Bronchial epithelial cell (primary cell): ENCODE measurements at regions not wholly inside any gene's neighbourhood (a gene's known extent, or its start where the extent isn't known, plus 50 kb on each side); places are given as distances from the start of the nearest gene placed in this dataset.
"Not testable (repeated sequence)": the region's sequence is repeated elsewhere in the genome, so short reads cannot be mapped to it uniquely, and the experiment has no call there.

Experiments used
- DNase-seq: peaks from one replicate; pipeline ENCODE4 v3.0.0-alpha.2; 2010; ENCODE audit warnings: low read depth
- FAIRE-seq: peaks from 2 replicates; lab custom pipeline; 2011; peaks lifted over from hg19 to GRCh38; lab: Jason Lieb, UNC
- H3K27me3 ChIP-seq: 2 replicates; pipeline ENCODE4 v1.5.1; 2011; ENCODE audit warnings: low read length; ENCODE audit not compliant: control insufficient read depth, insufficient read depth
- H3K36me3 ChIP-seq: 2 replicates; pipeline ENCODE4 v1.5.1; 2011; ENCODE audit warnings: low read length; ENCODE audit not compliant: control insufficient read depth, insufficient read depth
- H3K4me3 ChIP-seq: 2 replicates; pipeline ENCODE4 v1.5.1; 2011; ENCODE audit warnings: mild to moderate bottlenecking, low read depth, low read length, control low read depth
- TF ChIP-seq, protein P1 (sequence below): IDR thresholded peaks from 2 replicates; pipeline ENCODE4 v1.5.1; 2011; ENCODE audit warnings: mild to moderate bottlenecking, moderate library complexity, low read length, control low read depth, inconsistent platforms; ENCODE audit not compliant: insufficient read depth, severe bottlenecking

DNA sequence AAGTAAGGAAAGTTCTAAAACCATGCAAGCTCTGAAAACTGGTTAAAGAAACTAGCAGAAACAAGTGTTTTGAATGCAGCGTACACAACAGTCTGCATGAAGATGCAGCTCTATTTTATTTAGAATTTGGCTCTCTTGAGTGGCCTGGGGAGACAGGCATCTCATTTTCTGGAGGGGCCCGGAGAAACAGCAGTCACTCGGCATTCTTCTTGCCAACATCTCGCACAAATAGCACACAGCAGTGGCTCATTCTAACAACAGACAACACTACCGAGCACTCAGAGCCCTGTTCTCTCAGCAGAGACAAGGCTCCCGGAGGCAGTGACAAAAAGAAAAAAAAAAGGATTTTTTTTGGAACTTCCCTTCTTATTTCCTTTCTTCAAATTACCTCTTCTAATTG is 108.5 kb upstream of the STMND1 start:
- peaks cover 3% of the 10 kb centered on the region for H3K27me3 ChIP-seq
- no peak for FAIRE-seq
- no peaks in the 10 kb centered on the region for H3K36me3 ChIP-seq
- no peak overlapping the region for H3K4me3 ChIP-seq
- DNase-seq: no peak
- TF ChIP-seq, protein P1, sequence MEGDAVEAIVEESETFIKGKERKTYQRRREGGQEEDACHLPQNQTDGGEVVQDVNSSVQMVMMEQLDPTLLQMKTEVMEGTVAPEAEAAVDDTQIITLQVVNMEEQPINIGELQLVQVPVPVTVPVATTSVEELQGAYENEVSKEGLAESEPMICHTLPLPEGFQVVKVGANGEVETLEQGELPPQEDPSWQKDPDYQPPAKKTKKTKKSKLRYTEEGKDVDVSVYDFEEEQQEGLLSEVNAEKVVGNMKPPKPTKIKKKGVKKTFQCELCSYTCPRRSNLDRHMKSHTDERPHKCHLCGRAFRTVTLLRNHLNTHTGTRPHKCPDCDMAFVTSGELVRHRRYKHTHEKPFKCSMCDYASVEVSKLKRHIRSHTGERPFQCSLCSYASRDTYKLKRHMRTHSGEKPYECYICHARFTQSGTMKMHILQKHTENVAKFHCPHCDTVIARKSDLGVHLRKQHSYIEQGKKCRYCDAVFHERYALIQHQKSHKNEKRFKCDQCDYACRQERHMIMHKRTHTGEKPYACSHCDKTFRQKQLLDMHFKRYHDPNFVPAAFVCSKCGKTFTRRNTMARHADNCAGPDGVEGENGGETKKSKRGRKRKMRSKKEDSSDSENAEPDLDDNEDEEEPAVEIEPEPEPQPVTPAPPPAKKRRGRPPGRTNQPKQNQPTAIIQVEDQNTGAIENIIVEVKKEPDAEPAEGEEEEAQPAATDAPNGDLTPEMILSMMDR: no peak

DNA sequence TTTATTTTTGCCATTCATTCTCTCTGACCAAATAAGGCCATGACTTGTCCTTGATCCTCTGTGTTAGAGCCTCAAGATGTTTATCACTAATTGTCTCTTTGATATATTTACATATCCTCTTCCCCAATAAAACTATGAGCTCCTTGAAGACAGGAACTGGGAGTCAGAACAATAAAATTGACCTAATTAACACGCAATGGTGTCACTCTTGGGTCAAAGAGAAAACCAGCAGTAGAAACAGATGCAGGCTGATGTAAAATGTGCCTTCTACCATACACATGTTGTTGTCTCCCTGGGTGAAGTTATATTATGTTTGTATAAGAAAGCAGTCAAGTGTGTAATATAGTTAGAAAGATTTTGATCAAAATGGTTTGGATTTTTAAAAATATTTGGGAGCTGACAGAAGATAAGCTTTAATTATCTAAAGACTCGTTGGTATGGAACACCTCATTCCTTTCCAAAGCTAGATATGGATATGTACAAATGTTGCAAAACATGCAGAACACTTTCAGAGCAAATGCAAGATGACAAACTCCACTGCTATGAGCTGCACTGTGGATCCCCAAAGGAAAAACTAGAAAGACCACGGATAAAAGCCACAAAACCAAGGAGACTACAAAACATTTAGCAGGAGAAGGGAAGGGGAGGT is 109.7 kb upstream of the STMND1 start:
- FAIRE-seq: no peak
- H3K4me3 ChIP-seq: no peak overlapping the region
- TF ChIP-seq, protein P1: no peak
- no peaks in the 10 kb centered on the region for H3K36me3 ChIP-seq
- H3K27me3 ChIP-seq: peaks cover 1% of the 10 kb centered on the region
- DNase-seq: no peak

DNA sequence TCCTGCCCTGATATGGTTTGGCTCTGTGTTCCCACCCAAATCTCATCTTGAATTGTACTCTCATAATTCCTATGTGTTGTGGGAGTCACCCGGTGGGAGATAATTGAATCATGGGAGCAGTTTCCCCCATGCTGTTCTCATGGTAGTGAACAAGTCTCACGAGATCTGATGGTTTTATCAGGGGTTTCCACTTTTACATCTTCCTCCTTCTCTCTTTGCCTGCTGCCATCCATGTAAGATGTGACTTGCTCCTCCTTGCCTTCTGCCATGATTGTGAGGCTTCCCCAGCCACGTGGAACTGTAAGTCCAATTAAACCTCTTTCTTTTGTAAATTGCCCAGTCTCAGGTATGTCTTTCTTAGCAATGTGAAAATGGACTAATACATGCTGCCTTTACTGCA is 111.9 kb upstream of the STMND1 start:
- H3K36me3 ChIP-seq, FAIRE-seq, DNase-seq, H3K27me3 ChIP-seq, H3K4me3 ChIP-seq: not testable (repeated sequence)

DNA sequence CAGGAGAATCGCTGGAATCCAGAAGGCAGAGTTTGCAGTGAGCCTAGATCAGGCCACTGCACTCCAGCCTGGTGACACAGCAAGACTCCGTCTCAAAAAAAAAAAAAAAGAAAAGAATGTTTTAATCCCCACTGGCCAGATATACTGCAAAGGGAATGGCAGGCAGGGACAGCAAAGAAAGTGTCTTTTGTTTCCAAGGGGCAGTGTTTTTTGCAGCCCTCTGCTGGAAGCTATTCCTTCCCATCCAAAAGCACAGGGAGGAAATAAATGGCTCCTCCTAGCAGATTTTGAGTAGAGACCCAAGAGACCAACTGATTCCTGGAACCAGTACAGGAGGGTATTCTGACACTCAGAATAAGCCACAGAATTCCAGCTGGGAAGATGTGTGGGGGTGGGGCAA is 112.5 kb upstream of the STMND1 start:
- DNase-seq (no peak), FAIRE-seq (no peak)
- no peaks in the 10 kb centered on the region for H3K27me3 ChIP-seq
- H3K36me3 ChIP-seq: no peaks in the 10 kb centered on the region
- TF ChIP-seq, protein P1: no peak
- H3K4me3 ChIP-seq: no peak overlapping the region

DNA sequence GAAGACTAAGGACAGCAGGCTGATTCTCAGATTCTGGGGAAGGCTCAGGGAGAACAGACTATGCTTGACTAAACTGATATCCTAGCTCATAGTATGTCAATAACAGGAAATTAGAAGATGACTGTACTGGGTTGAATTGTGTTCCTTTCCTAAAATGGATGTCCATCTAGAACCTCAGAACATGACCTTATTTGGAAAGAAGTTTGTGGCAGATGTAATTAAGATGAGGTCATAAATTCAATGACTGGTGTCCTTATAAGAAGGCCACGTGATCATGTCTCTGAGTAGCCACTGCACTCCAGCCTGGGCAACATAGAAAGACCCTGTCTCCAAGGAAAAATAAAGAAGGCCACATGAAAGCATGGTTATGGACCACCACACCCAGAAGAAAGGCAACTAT is 113.9 kb upstream of the STMND1 start:
- TF ChIP-seq, protein P1: no peak
- H3K27me3 ChIP-seq: no peaks in the 10 kb centered on the region
- no peak for DNase-seq
- no peaks in the 10 kb centered on the region for H3K36me3 ChIP-seq
- no peak overlapping the region for H3K4me3 ChIP-seq
- FAIRE-seq: no peak

DNA sequence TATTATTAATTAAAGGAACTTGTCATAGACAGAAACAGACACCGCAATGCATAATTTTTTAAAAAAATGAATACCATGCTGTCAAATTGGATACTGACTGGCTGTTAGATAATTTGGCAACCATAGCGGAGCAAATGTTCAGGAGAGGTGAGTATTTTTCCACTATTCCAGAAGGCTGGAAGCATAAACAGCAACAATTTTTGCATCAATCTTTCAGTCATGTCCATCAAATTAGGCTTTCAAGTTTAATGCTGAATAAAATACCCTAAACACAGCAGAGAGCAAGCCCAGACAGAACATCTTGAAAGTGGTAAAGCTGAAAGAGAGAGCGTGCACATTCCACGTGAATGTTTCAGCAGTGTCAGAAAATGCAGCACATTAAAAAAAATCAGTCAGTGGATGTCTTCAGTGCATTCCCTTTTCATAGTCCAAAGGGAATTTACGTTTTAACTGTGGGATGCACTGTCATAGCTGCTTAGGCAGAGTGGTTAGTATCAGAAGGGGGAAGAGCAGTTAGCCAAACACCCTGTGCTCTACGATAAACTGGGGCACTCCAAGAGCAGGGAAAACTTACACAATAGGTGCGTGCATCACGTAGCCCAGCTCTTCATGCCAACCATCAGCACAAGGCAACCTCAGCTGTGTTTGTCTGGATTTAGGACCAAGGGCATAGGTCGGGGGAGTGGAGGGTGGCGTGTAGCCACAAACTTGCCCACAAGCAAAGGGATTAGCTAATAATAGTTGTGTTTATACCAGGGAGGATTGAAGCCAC is 116.2 kb upstream of the STMND1 start:
- no peak overlapping the region for H3K4me3 ChIP-seq
- no peaks in the 10 kb centered on the region for H3K36me3 ChIP-seq
- peak; percentile 78 for DNase-seq
- no peaks in the 10 kb centered on the region for H3K27me3 ChIP-seq
- peak; percentile 60 for FAIRE-seq
- TF ChIP-seq, protein P1: no peak
